Liver (tissue), 8 donors: ENCODE measurements at regions not wholly inside any gene's neighbourhood (a gene's known extent, or its start where the extent isn't known, plus 50 kb on each side); places are given as distances from the start of the nearest gene placed in this dataset.

Source experiments
- DNase-seq: peaks from one replicate; pipeline ENCODE4 v3.0.0-alpha.2; 2017; ENCODE audit warnings: low spot score
- H3K27ac ChIP-seq, 2 donors: one replicate each; pipeline ENCODE4 v1.7.0; 2013; ENCODE audit warnings: inconsistent platforms in 2 of 2, low read length in 2 of 2, control low read depth in 1 of 2, low read depth in 1 of 2, mild to moderate bottlenecking in 1 of 2
- H3K27me3 ChIP-seq, 4 donors: one replicate each; pipeline versions ENCODE4 v1.6.1 to v1.7.0; 2013; ENCODE audit warnings: low read length in 3 of 4, inconsistent platforms in 1 of 4, mild to moderate bottlenecking in 1 of 4, moderate library complexity in 1 of 4; ENCODE audit not compliant: control insufficient read depth in 4 of 4, insufficient read depth in 4 of 4
- H3K36me3 ChIP-seq, 4 donors: one replicate each; pipeline versions ENCODE4 v1.6.1 to v1.7.0; 2013; ENCODE audit warnings: low read length in 3 of 4, mild to moderate bottlenecking in 3 of 4, low read depth in 1 of 4, moderate library complexity in 1 of 4; ENCODE audit not compliant: control insufficient read depth in 4 of 4, insufficient read depth in 3 of 4
- H3K4me1 ChIP-seq, 4 donors: one replicate each; pipeline versions ENCODE4 v1.6.1 to v1.7.0; 2013; ENCODE audit warnings: low read length in 3 of 4, mild to moderate bottlenecking in 3 of 4, moderate library complexity in 1 of 4; ENCODE audit not compliant: control insufficient read depth in 4 of 4, insufficient read depth in 4 of 4
- H3K4me3 ChIP-seq, 3 donors: one replicate each; pipeline versions ENCODE4 v1.6.1 to v1.7.0; 2013; ENCODE audit warnings: low read length in 3 of 3, control low read depth in 1 of 3, low read depth in 1 of 3, mild to moderate bottlenecking in 1 of 3
- H3K9ac ChIP-seq, 2 donors: one replicate each; pipeline ENCODE4 v1.7.0; 2013; ENCODE audit warnings: low read length in 2 of 2, mild to moderate bottlenecking in 2 of 2, moderate library complexity in 2 of 2, control low read depth in 1 of 2, low read depth in 1 of 2
- H3K9me3 ChIP-seq, 4 donors: one replicate each; pipeline versions ENCODE4 v1.6.1 to v1.7.0; 2013; ENCODE audit warnings: low read length in 3 of 4; ENCODE audit not compliant: control insufficient read depth in 4 of 4
- EGR1 ChIP-seq, 2 donors: IDR thresholded peaks; 2 replicates each; pipeline ENCODE4 v1.6.1; 2016 to 2018; ENCODE audit warnings: antibody characterized with exemption in 2 of 2, low read depth in 2 of 2
- FOXA1 ChIP-seq: IDR thresholded peaks from 2 replicates; pipeline ENCODE4 v1.6.1; 2016; ENCODE audit warnings: antibody characterized with exemption
- FOXA2 ChIP-seq: IDR thresholded peaks from 2 replicates; pipeline ENCODE4 v1.6.1; 2016; ENCODE audit warnings: antibody characterized with exemption
- GABPA ChIP-seq, 2 donors: IDR thresholded peaks in 1 of 2; conservative IDR thresholded peaks in 1 of 2; 2 replicates each; pipeline ENCODE4 v1.6.1; 2016; ENCODE audit warnings: antibody characterized with exemption in 2 of 2, mild to moderate bottlenecking in 1 of 2, moderate library complexity in 1 of 2
- HNF4A ChIP-seq, 2 donors: conservative IDR thresholded peaks; 2 replicates each; pipeline ENCODE4 v1.6.1; 2016; ENCODE audit warnings: antibody characterized with exemption in 2 of 2, mild to moderate bottlenecking in 2 of 2
- HNF4G ChIP-seq: IDR thresholded peaks from 2 replicates; pipeline ENCODE4 v1.6.1; 2016; ENCODE audit warnings: antibody characterized with exemption
- JUND ChIP-seq, 2 donors: IDR thresholded peaks; 2 replicates each; pipeline ENCODE4 v1.6.1; 2016; ENCODE audit warnings: antibody characterized with exemption in 2 of 2
- NR2F2 ChIP-seq: IDR thresholded peaks from 2 replicates; pipeline ENCODE4 v1.6.1; 2016; ENCODE audit warnings: antibody characterized with exemption
- RAD21 ChIP-seq, 2 donors: IDR thresholded peaks; 2 replicates each; pipeline ENCODE4 v1.6.1; 2016; ENCODE audit warnings: antibody characterized with exemption in 2 of 2, mild to moderate bottlenecking in 2 of 2
- RXRA ChIP-seq, 2 donors: IDR thresholded peaks; 2 replicates each; pipeline ENCODE4 v1.6.1; 2017 to 2018; ENCODE audit warnings: antibody characterized with exemption in 2 of 2, mild to moderate bottlenecking in 1 of 2
- SP1 ChIP-seq: IDR thresholded peaks from 2 replicates; pipeline ENCODE4 v1.6.1; 2018; ENCODE audit warnings: antibody characterized with exemption, mild to moderate bottlenecking
- TAF1 ChIP-seq: conservative IDR thresholded peaks from 2 replicates; pipeline ENCODE4 v1.6.1; 2016; ENCODE audit warnings: antibody characterized with exemption, mild to moderate bottlenecking
- YY1 ChIP-seq: IDR thresholded peaks from 2 replicates; pipeline ENCODE4 v1.6.1; 2016; ENCODE audit warnings: antibody characterized with exemption, mild to moderate bottlenecking
- WGBS: extraction: QIAGEN DNeasy Blood & Tissue Kit; methylation state at CpG from one replicate; pipeline ENCODE4 v1.1.7; 2013; 5-methylcytosine and 5-hydroxymethylcytosine counted together
- TF ChIP-seq, protein P1 (sequence below): fragments of 150-350 bp; IDR thresholded peaks from 2 replicates; pipeline ENCODE4 v1.5.1; 2017; ENCODE audit warnings: improper control_type of control experiment, low read depth, low read length; ENCODE audit not compliant: missing input control
- TF ChIP-seq, protein P2 (sequence below): IDR thresholded peaks from 2 replicates; pipeline ENCODE4 v1.6.1; 2016; ENCODE audit warnings: antibody characterized with exemption
- TF ChIP-seq, protein P3 (sequence below): IDR thresholded peaks from 2 replicates; pipeline ENCODE4 v1.6.1; 2016; ENCODE audit warnings: antibody characterized with exemption
- TF ChIP-seq, protein P4 (sequence below): IDR thresholded peaks from 2 replicates; pipeline ENCODE4 v1.6.1; 2016; ENCODE audit warnings: antibody characterized with exemption, mild to moderate bottlenecking
- TF ChIP-seq, protein P5 (sequence below): IDR thresholded peaks from 2 replicates; pipeline ENCODE4 v1.6.1; 2016; ENCODE audit warnings: antibody characterized with exemption
- donor health status: healthy.
- donor health status: healthy.
- donor health status: healthy.
- donor health status: healthy.
- donor health status: healthy.

DNA sequence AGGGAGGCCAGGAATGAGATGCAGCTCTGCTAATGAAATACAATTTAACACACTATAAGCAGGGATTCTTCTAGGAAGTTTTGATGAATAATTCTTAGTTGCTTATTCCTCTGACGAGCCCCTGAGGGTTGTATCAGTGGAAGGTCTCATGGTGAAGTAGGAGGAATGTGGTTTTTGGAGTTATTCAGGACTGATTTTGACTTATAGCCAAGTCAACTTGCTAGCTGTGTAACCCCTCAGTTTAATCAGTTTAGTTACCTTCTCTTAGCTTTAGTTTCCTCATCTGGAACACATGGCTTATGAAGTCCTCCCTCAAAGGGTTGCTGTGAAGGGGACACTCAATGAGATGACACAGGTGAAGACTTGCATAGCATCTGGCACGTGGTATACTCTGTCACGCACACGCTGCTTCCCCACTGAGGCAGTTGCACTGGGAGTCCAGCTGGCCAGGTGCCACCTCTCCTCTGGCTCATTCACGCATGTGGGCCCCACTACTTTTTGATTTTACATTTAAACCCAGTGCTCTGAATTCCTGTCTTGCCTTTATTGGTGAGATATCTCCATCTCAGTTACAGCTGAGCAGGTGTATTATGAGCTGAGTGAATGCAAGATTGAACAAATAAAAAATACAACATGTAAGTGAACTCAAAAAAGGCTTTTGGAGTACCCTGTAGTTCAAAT is 415.0 kb downstream of the ARHGEF28 start:
- WGBS: 87% methylated on average over 5 of the region's 5 CpGs
- Histone ChIP-seq H3K27ac (no peak overlapping the region), H3K9ac (no peak overlapping the region), H3K27me3 (no peaks in the 10 kb centered on the region), H3K9me3 (no peaks in the 10 kb centered on the region), H3K4me3 (no peak overlapping the region), H3K4me1 (no peaks in the 10 kb centered on the region), H3K36me3 (no peaks in the 10 kb centered on the region)
- no peak for DNase-seq
- TF ChIP-seq HNF4A (conservative IDR thresholded peaks at IDR 0.05): no peak
- no peak for TF ChIP-seq FOXA1
- TF ChIP-seq RXRA (IDR thresholded peaks at IDR 0.05): no peak
- no peak for TF ChIP-seq EGR1 (IDR thresholded peaks at IDR 0.05; ENCODE audit: low read depth in 2 of 2)
- TF ChIP-seq JUND (IDR thresholded peaks at IDR 0.05): no peak
- TF ChIP-seq RAD21 (IDR thresholded peaks at IDR 0.05): no peak
- TF ChIP-seq, protein P1, sequence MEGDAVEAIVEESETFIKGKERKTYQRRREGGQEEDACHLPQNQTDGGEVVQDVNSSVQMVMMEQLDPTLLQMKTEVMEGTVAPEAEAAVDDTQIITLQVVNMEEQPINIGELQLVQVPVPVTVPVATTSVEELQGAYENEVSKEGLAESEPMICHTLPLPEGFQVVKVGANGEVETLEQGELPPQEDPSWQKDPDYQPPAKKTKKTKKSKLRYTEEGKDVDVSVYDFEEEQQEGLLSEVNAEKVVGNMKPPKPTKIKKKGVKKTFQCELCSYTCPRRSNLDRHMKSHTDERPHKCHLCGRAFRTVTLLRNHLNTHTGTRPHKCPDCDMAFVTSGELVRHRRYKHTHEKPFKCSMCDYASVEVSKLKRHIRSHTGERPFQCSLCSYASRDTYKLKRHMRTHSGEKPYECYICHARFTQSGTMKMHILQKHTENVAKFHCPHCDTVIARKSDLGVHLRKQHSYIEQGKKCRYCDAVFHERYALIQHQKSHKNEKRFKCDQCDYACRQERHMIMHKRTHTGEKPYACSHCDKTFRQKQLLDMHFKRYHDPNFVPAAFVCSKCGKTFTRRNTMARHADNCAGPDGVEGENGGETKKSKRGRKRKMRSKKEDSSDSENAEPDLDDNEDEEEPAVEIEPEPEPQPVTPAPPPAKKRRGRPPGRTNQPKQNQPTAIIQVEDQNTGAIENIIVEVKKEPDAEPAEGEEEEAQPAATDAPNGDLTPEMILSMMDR: no peak
- TF ChIP-seq, protein P2, sequence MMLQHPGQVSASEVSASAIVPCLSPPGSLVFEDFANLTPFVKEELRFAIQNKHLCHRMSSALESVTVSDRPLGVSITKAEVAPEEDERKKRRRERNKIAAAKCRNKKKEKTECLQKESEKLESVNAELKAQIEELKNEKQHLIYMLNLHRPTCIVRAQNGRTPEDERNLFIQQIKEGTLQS: no peak
- TF ChIP-seq FOXA2: no peak
- no peak for TF ChIP-seq NR2F2
- TF ChIP-seq, protein P3, sequence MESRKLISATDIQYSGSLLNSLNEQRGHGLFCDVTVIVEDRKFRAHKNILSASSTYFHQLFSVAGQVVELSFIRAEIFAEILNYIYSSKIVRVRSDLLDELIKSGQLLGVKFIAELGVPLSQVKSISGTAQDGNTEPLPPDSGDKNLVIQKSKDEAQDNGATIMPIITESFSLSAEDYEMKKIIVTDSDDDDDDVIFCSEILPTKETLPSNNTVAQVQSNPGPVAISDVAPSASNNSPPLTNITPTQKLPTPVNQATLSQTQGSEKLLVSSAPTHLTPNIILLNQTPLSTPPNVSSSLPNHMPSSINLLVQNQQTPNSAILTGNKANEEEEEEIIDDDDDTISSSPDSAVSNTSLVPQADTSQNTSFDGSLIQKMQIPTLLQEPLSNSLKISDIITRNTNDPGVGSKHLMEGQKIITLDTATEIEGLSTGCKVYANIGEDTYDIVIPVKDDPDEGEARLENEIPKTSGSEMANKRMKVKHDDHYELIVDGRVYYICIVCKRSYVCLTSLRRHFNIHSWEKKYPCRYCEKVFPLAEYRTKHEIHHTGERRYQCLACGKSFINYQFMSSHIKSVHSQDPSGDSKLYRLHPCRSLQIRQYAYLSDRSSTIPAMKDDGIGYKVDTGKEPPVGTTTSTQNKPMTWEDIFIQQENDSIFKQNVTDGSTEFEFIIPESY: no peak
- TF ChIP-seq, protein P4, sequence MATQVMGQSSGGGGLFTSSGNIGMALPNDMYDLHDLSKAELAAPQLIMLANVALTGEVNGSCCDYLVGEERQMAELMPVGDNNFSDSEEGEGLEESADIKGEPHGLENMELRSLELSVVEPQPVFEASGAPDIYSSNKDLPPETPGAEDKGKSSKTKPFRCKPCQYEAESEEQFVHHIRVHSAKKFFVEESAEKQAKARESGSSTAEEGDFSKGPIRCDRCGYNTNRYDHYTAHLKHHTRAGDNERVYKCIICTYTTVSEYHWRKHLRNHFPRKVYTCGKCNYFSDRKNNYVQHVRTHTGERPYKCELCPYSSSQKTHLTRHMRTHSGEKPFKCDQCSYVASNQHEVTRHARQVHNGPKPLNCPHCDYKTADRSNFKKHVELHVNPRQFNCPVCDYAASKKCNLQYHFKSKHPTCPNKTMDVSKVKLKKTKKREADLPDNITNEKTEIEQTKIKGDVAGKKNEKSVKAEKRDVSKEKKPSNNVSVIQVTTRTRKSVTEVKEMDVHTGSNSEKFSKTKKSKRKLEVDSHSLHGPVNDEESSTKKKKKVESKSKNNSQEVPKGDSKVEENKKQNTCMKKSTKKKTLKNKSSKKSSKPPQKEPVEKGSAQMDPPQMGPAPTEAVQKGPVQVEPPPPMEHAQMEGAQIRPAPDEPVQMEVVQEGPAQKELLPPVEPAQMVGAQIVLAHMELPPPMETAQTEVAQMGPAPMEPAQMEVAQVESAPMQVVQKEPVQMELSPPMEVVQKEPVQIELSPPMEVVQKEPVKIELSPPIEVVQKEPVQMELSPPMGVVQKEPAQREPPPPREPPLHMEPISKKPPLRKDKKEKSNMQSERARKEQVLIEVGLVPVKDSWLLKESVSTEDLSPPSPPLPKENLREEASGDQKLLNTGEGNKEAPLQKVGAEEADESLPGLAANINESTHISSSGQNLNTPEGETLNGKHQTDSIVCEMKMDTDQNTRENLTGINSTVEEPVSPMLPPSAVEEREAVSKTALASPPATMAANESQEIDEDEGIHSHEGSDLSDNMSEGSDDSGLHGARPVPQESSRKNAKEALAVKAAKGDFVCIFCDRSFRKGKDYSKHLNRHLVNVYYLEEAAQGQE: no peak
- no peak for TF ChIP-seq SP1
- TF ChIP-seq YY1: no peak
- no peak for TF ChIP-seq TAF1
- no peak for TF ChIP-seq GABPA (IDR thresholded peaks at IDR 0.05 in 1 of 2, conservative IDR thresholded peaks at IDR 0.05 in 1 of 2)
- TF ChIP-seq, protein P5, sequence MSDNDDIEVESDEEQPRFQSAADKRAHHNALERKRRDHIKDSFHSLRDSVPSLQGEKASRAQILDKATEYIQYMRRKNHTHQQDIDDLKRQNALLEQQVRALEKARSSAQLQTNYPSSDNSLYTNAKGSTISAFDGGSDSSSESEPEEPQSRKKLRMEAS: no peak
- no peak for TF ChIP-seq HNF4G
